ENCODE measurements at regions not wholly inside any gene's neighbourhood (a gene's known extent, or its start where the extent isn't known, plus 50 kb on each side); places are given as distances from the start of the nearest gene placed in this dataset.

GRCh38 chr5:67679184-67679841 is 482.7 kb upstream of the CD180 start:
- TF ChIP-seq, protein P1, sequence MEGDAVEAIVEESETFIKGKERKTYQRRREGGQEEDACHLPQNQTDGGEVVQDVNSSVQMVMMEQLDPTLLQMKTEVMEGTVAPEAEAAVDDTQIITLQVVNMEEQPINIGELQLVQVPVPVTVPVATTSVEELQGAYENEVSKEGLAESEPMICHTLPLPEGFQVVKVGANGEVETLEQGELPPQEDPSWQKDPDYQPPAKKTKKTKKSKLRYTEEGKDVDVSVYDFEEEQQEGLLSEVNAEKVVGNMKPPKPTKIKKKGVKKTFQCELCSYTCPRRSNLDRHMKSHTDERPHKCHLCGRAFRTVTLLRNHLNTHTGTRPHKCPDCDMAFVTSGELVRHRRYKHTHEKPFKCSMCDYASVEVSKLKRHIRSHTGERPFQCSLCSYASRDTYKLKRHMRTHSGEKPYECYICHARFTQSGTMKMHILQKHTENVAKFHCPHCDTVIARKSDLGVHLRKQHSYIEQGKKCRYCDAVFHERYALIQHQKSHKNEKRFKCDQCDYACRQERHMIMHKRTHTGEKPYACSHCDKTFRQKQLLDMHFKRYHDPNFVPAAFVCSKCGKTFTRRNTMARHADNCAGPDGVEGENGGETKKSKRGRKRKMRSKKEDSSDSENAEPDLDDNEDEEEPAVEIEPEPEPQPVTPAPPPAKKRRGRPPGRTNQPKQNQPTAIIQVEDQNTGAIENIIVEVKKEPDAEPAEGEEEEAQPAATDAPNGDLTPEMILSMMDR (IDR thresholded peaks at IDR 0.05) = no peak
- TF ChIP-seq EZH2phosphoT487 (IDR thresholded peaks at IDR 0.05) (no peak), EZH2 (IDR thresholded peaks at IDR 0.05) (no peak)

Measured in neural progenitor cell (in vitro differentiated cells).